GM12878 (cell line): ENCODE measurements at regions not wholly inside any gene's neighbourhood (a gene's known extent, or its start where the extent isn't known, plus 50 kb on each side); places are given as distances from the start of the nearest gene placed in this dataset.

Experiments
- ATAC-seq: fragments of 200-7000 bp; cut with Tn5 transposase; 3 replicates; pipeline ENCODE4 v1.9.1; 2020; ENCODE audit warnings: mild to moderate bottlenecking, moderate library complexity
- BruUV-seq: library from RNA; stranded (reverse); fragments of 400-500 nt; replicated peaks from 2 replicates; lab custom pipeline; 2021; lab: Mats Ljungman, UMichigan
- CTCF ChIA-PET: fragments of 300-600 bp; sonication (Branson Sonifier 250); formaldehyde crosslinking; extraction: SDS; loops from one replicate; lab custom pipeline; 2021; ENCODE audit warnings: inconsistent platforms; lab: Yijun Ruan, JAX
- POLR2A ChIA-PET: fragments of 350-600 bp; formaldehyde crosslinking; extraction: SDS; loops from one replicate; lab custom pipeline; 2021; ENCODE audit warnings: inconsistent platforms; lab: Charles Lee
- RAD21 ChIA-PET: fragments of 300-600 bp; sonication (Branson Sonifier 250); formaldehyde crosslinking; loops from one replicate; lab custom pipeline; 2023; ENCODE audit warnings: antibody characterized with exemption; ENCODE audit not compliant: unreplicated experiment; lab: Charles Lee
- SMC1A ChIA-PET: fragments of 300-600 bp; sonication (Branson Sonifier 250); formaldehyde crosslinking; loops from one replicate; lab custom pipeline; 2023; ENCODE audit not compliant: unreplicated experiment, uncharacterized antibody; lab: Charles Lee
- DNase-seq: peaks from one replicate; pipeline ENCODE4 v3.0.0-alpha.2; 2011; ENCODE audit warnings: low read depth, low spot score
- FAIRE-seq: peaks from 3 replicates; lab custom pipeline; 2011; peaks lifted over from hg19 to GRCh38; lab: Jason Lieb, UNC
- H2AFZ ChIP-seq: 2 replicates; pipeline ENCODE4 v1.6.0; 2011; ENCODE audit warnings: low read depth, low read length, control low read depth; ENCODE audit not compliant: control insufficient read depth
- H3K27ac ChIP-seq: 2 replicates; pipeline ENCODE4 v1.5.1; 2011; ENCODE audit warnings: control low read depth; ENCODE audit not compliant: control insufficient read depth, insufficient read depth
- H3K27me3 ChIP-seq, 2 experiments: replicated peaks in 1 of 2; 2 replicates each; pipeline versions ENCODE4 v1.6.0 to v1.6.1; 2011; ENCODE audit warnings: low read length in 1 of 2; ENCODE audit not compliant: control insufficient read depth in 2 of 2, insufficient read depth in 2 of 2
- H3K36me3 ChIP-seq, 2 experiments: 2 replicates each; pipeline ENCODE4 v1.5.1; 2011; ENCODE audit warnings: low read length in 1 of 2; ENCODE audit not compliant: control insufficient read depth in 2 of 2, insufficient read depth in 2 of 2
- H3K4me1 ChIP-seq: 2 replicates; pipeline ENCODE4 v1.6.1; 2011; ENCODE audit warnings: mild to moderate bottlenecking, low read length, moderate library complexity, mixed read lengths; ENCODE audit not compliant: control insufficient read depth, insufficient read depth
- H3K4me2 ChIP-seq: 2 replicates; pipeline ENCODE4 v1.6.0; 2011; ENCODE audit warnings: control low read depth; ENCODE audit not compliant: control insufficient read depth, insufficient read depth
- H3K4me3 ChIP-seq: fragments of 200-600 bp; sonication (generic); 2 replicates; pipeline ENCODE4 v1.5.1; 2016
- H3K79me2 ChIP-seq: 2 replicates; pipeline ENCODE4 v1.6.0; 2011; ENCODE audit warnings: low read length; ENCODE audit not compliant: control insufficient read depth, insufficient read depth
- H3K9ac ChIP-seq: 2 replicates; pipeline ENCODE4 v1.8.0; 2011; ENCODE audit warnings: low read length, control low read depth, mixed read lengths; ENCODE audit not compliant: control insufficient read depth, insufficient read depth
- H3K9me3 ChIP-seq: replicated peaks from 3 replicates; pipeline ENCODE4 v1.5.1; 2011; ENCODE audit warnings: mild to moderate bottlenecking, low read length; ENCODE audit not compliant: control insufficient read depth, insufficient read depth
- H4K20me1 ChIP-seq: 2 replicates; pipeline ENCODE4 v1.6.0; 2011; ENCODE audit not compliant: control insufficient read depth, insufficient read depth
- ASH2L ChIP-seq: fragments of 300-600, 200-600 bp; sonication (generic); IDR thresholded peaks from 2 replicates; pipeline ENCODE4 v1.6.1; 2017; ENCODE audit warnings: low read depth, mild to moderate bottlenecking, borderline replicate concordance
- BCL11A ChIP-seq: IDR thresholded peaks from 2 replicates; pipeline ENCODE4 v1.6.1; 2011; ENCODE audit warnings: low read depth, low read length
- BCLAF1 ChIP-seq: fragments of 450-650 bp; IDR thresholded peaks from 2 replicates; pipeline ENCODE4 v1.6.1; 2017; ENCODE audit warnings: antibody characterized with exemption, mild to moderate bottlenecking, moderate library complexity
- CEBPZ ChIP-seq: fragments of 150-350 bp; IDR thresholded peaks from 2 replicates; pipeline ENCODE4 v1.6.1; 2016; ENCODE audit warnings: low read depth, low read length
- ETV6 ChIP-seq, 2 experiments: fragments of 450-650 bp in 1 of 2; IDR thresholded peaks in 1 of 2; conservative IDR thresholded peaks in 1 of 2; 2 replicates each; pipeline ENCODE4 v1.6.1; 2014; ENCODE audit warnings: antibody characterized with exemption in 1 of 2, borderline replicate concordance in 1 of 2, low read depth in 1 of 2, mild to moderate bottlenecking in 1 of 2, moderate library complexity in 1 of 2
- EZH2 ChIP-seq: IDR thresholded peaks from 2 replicates; pipeline ENCODE4 v1.6.1; 2012; ENCODE audit warnings: low read depth, mild to moderate bottlenecking, control low read depth, inconsistent platforms, low read length, borderline replicate concordance; ENCODE audit not compliant: control insufficient read depth
- IKZF1 ChIP-seq: fragments of 450-650 bp; conservative IDR thresholded peaks from 2 replicates; pipeline ENCODE4 v1.6.1; 2017; ENCODE audit warnings: antibody characterized with exemption, mild to moderate bottlenecking
- KLF5 ChIP-seq: fragments of 450-650 bp; IDR thresholded peaks from 2 replicates; pipeline ENCODE4 v1.6.1; 2014; ENCODE audit warnings: mild to moderate bottlenecking; ENCODE audit not compliant: partially characterized antibody
- MAX ChIP-seq: IDR thresholded peaks from 2 replicates; pipeline ENCODE4 v1.6.1; 2012; ENCODE audit warnings: low read depth, low read length, improper control_type of control experiment
- MTA2 ChIP-seq: fragments of 450-650 bp; IDR thresholded peaks from 2 replicates; pipeline ENCODE4 v1.6.1; 2016; ENCODE audit warnings: low read depth, mild to moderate bottlenecking, moderate library complexity
- MYB ChIP-seq: fragments of 150-350 bp; IDR thresholded peaks from 2 replicates; pipeline ENCODE4 v1.6.1; 2014; ENCODE audit warnings: mild to moderate bottlenecking, low read depth, low read length, borderline replicate concordance
- NR2F1 ChIP-seq: fragments of 450-650 bp; conservative IDR thresholded peaks from 2 replicates; pipeline ENCODE4 v1.6.1; 2017; ENCODE audit warnings: mild to moderate bottlenecking
- RELA ChIP-seq: fragments of 450-650 bp; IDR thresholded peaks from 2 replicates; pipeline ENCODE4 v1.8.0; 2014; ENCODE audit warnings: borderline replicate concordance; ENCODE audit not compliant: partially characterized antibody
- ZNF217 ChIP-seq: fragments of 450-650 bp; IDR thresholded peaks from 2 replicates; pipeline ENCODE4 v1.6.1; 2017; ENCODE audit warnings: antibody characterized with exemption, mild to moderate bottlenecking
- ZSCAN29 ChIP-seq: fragments of 450-650 bp; IDR thresholded peaks from 2 replicates; pipeline ENCODE4 v1.6.1; 2017; ENCODE audit warnings: mild to moderate bottlenecking, moderate library complexity
- WGBS: methylation state at CpG from one replicate; pipeline ENCODE4 v1.1.6; 2016; ENCODE audit warnings: low lambda C conversion rate; ENCODE audit not compliant: insufficient replicate concordance, insufficient coverage; ENCODE audit errors: missing lambda C conversion rate; 5-methylcytosine and 5-hydroxymethylcytosine counted together
- in situ Hi-C: fragments of 300-500 bp; cut with MboI; formaldehyde crosslinking; loops from 9 replicates; pipeline ENCODE4 v1.14.3; 2018; ENCODE audit warnings: mixed read lengths
- intact Hi-C: fragments of 100-400 bp; cut with micrococcal nuclease; formaldehyde crosslinking; loops from one replicate; pipeline ENCODE4 v1.14.2; 2022; ENCODE audit not compliant: unreplicated experiment
- TF ChIP-seq, protein P1 (sequence below): IDR thresholded peaks from 2 replicates; pipeline ENCODE4 v1.6.1; 2011; ENCODE audit warnings: borderline replicate concordance, low read depth, mild to moderate bottlenecking, moderate library complexity, low read length; ENCODE audit not compliant: insufficient read depth, poor library complexity, severe bottlenecking

- ChIA-PET SMC1A (interaction anchor here (1.6 kb wide), 1 partner anchor 17 kb away, joined by 4 read pairs; no protein-coding TSS in a partner anchor), POLR2A (no interaction called here), CTCF (no interaction called here), RAD21 (no interaction called here)
- 40% methylated on average over 10 of the region's 10 CpGs for WGBS
- H2AFZ ChIP-seq = no peak overlapping the region
- in situ Hi-C loops = no loop called here
- no peaks in the 10 kb centered on the region for H3K9me3 ChIP-seq
- no peaks in the 10 kb centered on the region for H4K20me1 ChIP-seq
- H3K27me3 ChIP-seq = no peaks in the 10 kb centered on the region
- no peak overlapping the region for H3K4me2 ChIP-seq
- no peaks in the 10 kb centered on the region for H3K4me1 ChIP-seq
- no peak overlapping the region for H3K4me3 ChIP-seq
- FAIRE-seq (no peak), DNase-seq (no peak), ATAC-seq (no peak)
- H3K27ac ChIP-seq = no peak overlapping the region
- H3K9ac ChIP-seq = no peak overlapping the region
- intact Hi-C loops = no loop called here
- H3K79me2 ChIP-seq = no peaks in the 10 kb centered on the region
- H3K36me3 ChIP-seq = no peaks in the 10 kb centered on the region
- BruUV-seq = no TSS peak
- TF ChIP-seq, protein P1, sequence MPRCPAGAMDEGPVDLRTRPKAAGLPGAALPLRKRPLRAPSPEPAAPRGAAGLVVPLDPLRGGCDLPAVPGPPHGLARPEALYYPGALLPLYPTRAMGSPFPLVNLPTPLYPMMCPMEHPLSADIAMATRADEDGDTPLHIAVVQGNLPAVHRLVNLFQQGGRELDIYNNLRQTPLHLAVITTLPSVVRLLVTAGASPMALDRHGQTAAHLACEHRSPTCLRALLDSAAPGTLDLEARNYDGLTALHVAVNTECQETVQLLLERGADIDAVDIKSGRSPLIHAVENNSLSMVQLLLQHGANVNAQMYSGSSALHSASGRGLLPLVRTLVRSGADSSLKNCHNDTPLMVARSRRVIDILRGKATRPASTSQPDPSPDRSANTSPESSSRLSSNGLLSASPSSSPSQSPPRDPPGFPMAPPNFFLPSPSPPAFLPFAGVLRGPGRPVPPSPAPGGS = no peak
- TF ChIP-seq ZSCAN29 = no peak
- TF ChIP-seq ZNF217 = no peak
- TF ChIP-seq MYB = no peak
- no peak for TF ChIP-seq ETV6 (conservative IDR thresholded peaks at IDR 0.05 in 1 of 2, IDR thresholded peaks at IDR 0.05 in 1 of 2; ENCODE audit: borderline replicate concordance in 1 of 2, low read depth in 1 of 2)
- TF ChIP-seq MTA2 = no peak
- TF ChIP-seq BCL11A = no peak
- no peak for TF ChIP-seq ASH2L
- TF ChIP-seq EZH2 = no peak
- no peak for TF ChIP-seq IKZF1
- no peak for TF ChIP-seq CEBPZ
- no peak for TF ChIP-seq MAX
- TF ChIP-seq BCLAF1 = no peak
- no peak for TF ChIP-seq RELA
- no peak for TF ChIP-seq NR2F1
- no peak for TF ChIP-seq KLF5
Observed at GRCh38 chr10:83153714-83154113, 985.6 kb upstream of the GHITM start.
